GM12878 (cell line): ENCODE measurements at regions not wholly inside any gene's neighbourhood (a gene's known extent, or its start where the extent isn't known, plus 50 kb on each side); places are given as distances from the start of the nearest gene placed in this dataset.

Source experiments
- CTCF ChIP-seq, 3 experiments: IDR thresholded peaks in 2 of 3; conservative IDR thresholded peaks in 1 of 3; 2 replicates each; pipeline ENCODE4 v1.5.1; 2011; ENCODE audit warnings: low read depth in 3 of 3, low read length in 3 of 3, mild to moderate bottlenecking in 3 of 3, control low read depth in 2 of 3, moderate library complexity in 2 of 3, inconsistent platforms in 1 of 3, mixed read lengths in 1 of 3; ENCODE audit not compliant: control insufficient read depth in 2 of 3, insufficient read depth in 1 of 3; ENCODE audit errors: extremely low read depth in 1 of 3
- EP300 ChIP-seq, 2 experiments: fragments of 150-350 bp in 1 of 2; IDR thresholded peaks; 2 replicates each; pipeline ENCODE4 v1.6.1; 2011 to 2012; ENCODE audit warnings: low read depth in 2 of 2, low read length in 2 of 2, borderline replicate concordance in 1 of 2, improper control_type of control experiment in 1 of 2, inconsistent platforms in 1 of 2; ENCODE audit not compliant: control insufficient read depth in 1 of 2
- EZH2 ChIP-seq: IDR thresholded peaks from 2 replicates; pipeline ENCODE4 v1.6.1; 2012; ENCODE audit warnings: low read depth, mild to moderate bottlenecking, control low read depth, inconsistent platforms, low read length, borderline replicate concordance; ENCODE audit not compliant: control insufficient read depth
- MAX ChIP-seq: IDR thresholded peaks from 2 replicates; pipeline ENCODE4 v1.6.1; 2012; ENCODE audit warnings: low read depth, low read length, improper control_type of control experiment
- MYC ChIP-seq: IDR thresholded peaks from 2 replicates; pipeline ENCODE4 v1.6.1; 2011; ENCODE audit warnings: mild to moderate bottlenecking, low read length, moderate library complexity, inconsistent platforms; ENCODE audit not compliant: insufficient read depth, insufficient replicate concordance, insufficient read length, severe bottlenecking
- NFIC ChIP-seq: IDR thresholded peaks from 2 replicates; pipeline ENCODE4 v1.6.1; 2012; ENCODE audit warnings: low read depth, mild to moderate bottlenecking, inconsistent platforms, low read length, moderate library complexity
- POLR2AphosphoS5 ChIP-seq: IDR thresholded peaks from 2 replicates; pipeline ENCODE4 v1.6.1; 2011; ENCODE audit warnings: mild to moderate bottlenecking, low read length, inconsistent platforms
- RAD21 ChIP-seq: IDR thresholded peaks from 2 replicates; pipeline ENCODE4 v1.6.1; 2011; ENCODE audit warnings: mild to moderate bottlenecking, low read depth, low read length, moderate library complexity; ENCODE audit not compliant: insufficient read depth
- REST ChIP-seq: IDR thresholded peaks from 2 replicates; pipeline ENCODE4 v1.6.1; 2012; ENCODE audit warnings: mild to moderate bottlenecking, low read depth, low read length
- SMARCA5 ChIP-seq: fragments of 450-650 bp; IDR thresholded peaks from 2 replicates; pipeline ENCODE4 v1.6.1; 2017; ENCODE audit warnings: mild to moderate bottlenecking
- TAF1 ChIP-seq: IDR thresholded peaks from 2 replicates; pipeline ENCODE4 v1.6.1; 2011; ENCODE audit warnings: mild to moderate bottlenecking, low read depth, low read length, borderline replicate concordance
- USF2 ChIP-seq: IDR thresholded peaks from 2 replicates; pipeline ENCODE4 v1.6.1; 2011; ENCODE audit warnings: low read depth, low read length, improper control_type of control experiment, borderline replicate concordance
- ZBTB33 ChIP-seq: fragments of 450-650 bp; IDR thresholded peaks from 2 replicates; pipeline ENCODE4 v1.6.1; 2017; ENCODE audit warnings: mild to moderate bottlenecking
- ZNF274 ChIP-seq: IDR thresholded peaks from one replicate; pipeline ENCODE4 v1.8.0; 2011; ENCODE audit not compliant: insufficient read length, insufficient read depth

GRCh38 chr4:24054910-24055309 lies 165.1 kb upstream of the PPARGC1A start:
- TF ChIP-seq SMARCA5 (no peak), RAD21 (no peak), MYC (no peak), CTCF (IDR thresholded peaks at IDR 0.05 in 2 of 3, conservative IDR thresholded peaks at IDR 0.05 in 1 of 3; ENCODE audit: control insufficient read depth in 2 of 3, extremely low read depth in 1 of 3, insufficient read depth in 1 of 3, low read depth in 3 of 3, low read length in 3 of 3) (no peak), USF2 (no peak), ZBTB33 (no peak), EP300 (IDR thresholded peaks at IDR 0.05; ENCODE audit: borderline replicate concordance in 1 of 2, control insufficient read depth in 1 of 2, low read depth in 2 of 2, low read length in 2 of 2) (no peak), EZH2 (no peak), MAX (no peak), ZNF274 (no peak), TAF1 (no peak), NFIC (no peak), POLR2AphosphoS5 (no peak), REST (no peak)
